ENCODE measurements at regions not wholly inside any gene's neighbourhood (a gene's known extent, or its start where the extent isn't known, plus 50 kb on each side); places are given as distances from the start of the nearest gene placed in this dataset.

GRCh38 chr12:81888961-81889360 is 129.8 kb upstream of the PPFIA2 start:
- no peak overlapping the region for H3K4me3 ChIP-seq
- no peaks in the 10 kb centered on the region for H3K27me3 ChIP-seq
- no peaks in the 10 kb centered on the region for H3K36me3 ChIP-seq
- H3K4me1 ChIP-seq, result peaks cover 0 to 4% (median 1%) of the 10 kb centered on the region in 4 donors
- no peaks in the 10 kb centered on the region for H3K9me3 ChIP-seq
- no peak overlapping the region for H3K27ac ChIP-seq
- no peak for TF ChIP-seq CTCF (IDR thresholded peaks at IDR 0.05)
- intact Hi-C loops (cut with DNase I; ENCODE audit: low total_unique reads), result no loop called here
- no peak for DNase-seq

GRCh38 chr12:81888106-81888740 is 129.1 kb upstream of the PPFIA2 start:
- Histone ChIP-seq H3K9me3 (no peaks in the 10 kb centered on the region), H3K27ac (no peak overlapping the region), H3K27me3 (no peaks in the 10 kb centered on the region), H3K36me3 (no peaks in the 10 kb centered on the region), H3K4me3 (no peak overlapping the region), H3K4me1 (peaks cover 0 to 4% (median 1%) of the 10 kb centered on the region in 4 donors)
- TF ChIP-seq CTCF (IDR thresholded peaks at IDR 0.05), result no peak
- intact Hi-C loops (cut with DNase I; ENCODE audit: low total_unique reads), result no loop called here
- DNase-seq, result no peak

GRCh38 chr12:81874586-81874985 is 115.4 kb upstream of the PPFIA2 start:
- DNase-seq, result no peak
- intact Hi-C loops (cut with DNase I; ENCODE audit: low total_unique reads), result no loop called here
- Histone ChIP-seq H3K9me3 (no peaks in the 10 kb centered on the region), H3K27me3 (no peaks in the 10 kb centered on the region), H3K36me3 (no peaks in the 10 kb centered on the region), H3K4me3 (no peak overlapping the region), H3K4me1 (no peaks in the 10 kb centered on the region), H3K27ac (no peak overlapping the region)
- TF ChIP-seq CTCF (IDR thresholded peaks at IDR 0.05), result no peak

GRCh38 chr12:81874166-81874565 is 115.0 kb upstream of the PPFIA2 start:
- no peak overlapping the region for H3K27ac ChIP-seq
- no peaks in the 10 kb centered on the region for H3K27me3 ChIP-seq
- TF ChIP-seq CTCF (IDR thresholded peaks at IDR 0.05), result no peak
- no peak overlapping the region for H3K4me3 ChIP-seq
- H3K4me1 ChIP-seq, result no peaks in the 10 kb centered on the region
- no peaks in the 10 kb centered on the region for H3K36me3 ChIP-seq
- DNase-seq, result no peak
- intact Hi-C loops (cut with DNase I; ENCODE audit: low total_unique reads), result no loop called here
- no peaks in the 10 kb centered on the region for H3K9me3 ChIP-seq

- Histone ChIP-seq H3K27me3 (no peaks in the 10 kb centered on the region), H3K36me3 (no peaks in the 10 kb centered on the region), H3K9me3 (no peaks in the 10 kb centered on the region), H3K4me3 (no peak overlapping the region), H3K27ac (no peak overlapping the region), H3K4me1 (no peaks in the 10 kb centered on the region)
- no peak for TF ChIP-seq CTCF (IDR thresholded peaks at IDR 0.05)
- no peak for DNase-seq
- intact Hi-C loops (cut with DNase I; ENCODE audit: low total_unique reads), result no loop called here
Observed at GRCh38 chr12:81872400-81872799, 113.2 kb upstream of the PPFIA2 start.

- TF ChIP-seq CTCF (IDR thresholded peaks at IDR 0.05), result no peak
- intact Hi-C loops (cut with DNase I; ENCODE audit: low total_unique reads), result no loop called here
- DNase-seq, result no peak
Observed at GRCh38 chr12:81866081-81866480, 106.9 kb upstream of the PPFIA2 start.

More at GRCh38 chr12:81866081-81866480, 106.9 kb upstream of the PPFIA2 start:
- H3K27me3 ChIP-seq, result no peaks in the 10 kb centered on the region
- H3K9me3 ChIP-seq, result no peaks in the 10 kb centered on the region
- no peaks in the 10 kb centered on the region for H3K4me1 ChIP-seq
- no peaks in the 10 kb centered on the region for H3K36me3 ChIP-seq
- H3K4me3 ChIP-seq, result no peak overlapping the region
- no peak overlapping the region for H3K27ac ChIP-seq
